ENCODE measurements at regions not wholly inside any gene's neighbourhood (a gene's known extent, or its start where the extent isn't known, plus 50 kb on each side); places are given as distances from the start of the nearest gene placed in this dataset.

DNA sequence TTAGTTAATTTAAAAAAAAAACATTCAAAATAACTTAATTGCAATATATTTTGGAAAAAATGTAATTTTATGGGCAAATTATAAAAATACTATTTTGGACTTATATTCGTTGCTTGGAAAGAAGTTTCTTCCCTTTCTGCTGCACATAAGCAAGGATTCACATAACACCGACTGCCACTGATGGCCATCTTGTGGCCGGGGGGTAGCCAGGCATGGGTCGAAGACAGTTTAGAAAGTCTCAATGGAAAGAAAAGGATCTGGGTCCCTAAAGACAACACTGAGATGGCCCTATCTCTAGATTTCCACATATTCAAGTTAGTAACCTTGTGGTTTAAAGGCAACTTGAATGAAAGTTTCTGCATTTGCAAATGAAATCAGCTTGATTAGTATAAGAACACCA is 318.6 kb downstream of the AKAIN1 start:
- TF ChIP-seq EP300 (IDR thresholded peaks at IDR 0.05): no peak
- no peak for TF ChIP-seq CTCF (IDR thresholded peaks at IDR 0.05)
